ENCODE measurements at regions not wholly inside any gene's neighbourhood (a gene's known extent, or its start where the extent isn't known, plus 50 kb on each side); places are given as distances from the start of the nearest gene placed in this dataset.

- Histone ChIP-seq H3K9me3 (replicated peaks; ENCODE audit: control insufficient read depth, insufficient read depth, low read depth, low read length) (no peaks in the 10 kb centered on the region), H3K4me2 (ENCODE audit: insufficient read depth, low read length) (no peak overlapping the region), H2AFZ (ENCODE audit: low read depth, low read length) (no peak overlapping the region), H3K4me3 (no peak overlapping the region), H3K36me3 (ENCODE audit: control insufficient read depth, insufficient read depth, low read length) (no peaks in the 10 kb centered on the region), H3K27me3 (ENCODE audit: control insufficient read depth in 2 of 2, insufficient read depth in 2 of 2, low read length in 2 of 2) (no peaks in the 10 kb centered on the region; a peak in 1 of 5 replicates), H3K9ac (ENCODE audit: insufficient read depth in 1 of 2, low read depth in 2 of 2, low read length in 2 of 2) (no peak overlapping the region), H3K9me1 (ENCODE audit: control insufficient read depth, insufficient read depth, low read length) (no peaks in the 10 kb centered on the region), H3K27ac (ENCODE audit: extremely low read depth, low read depth, low read length) (no peak overlapping the region), H4K20me1 (replicated peaks; ENCODE audit: control insufficient read depth, insufficient read depth, low read length) (no peaks in the 10 kb centered on the region), H3K4me1 (replicated peaks in 1 of 2; ENCODE audit: control insufficient read depth in 2 of 2, insufficient read depth in 2 of 2, low read length in 2 of 2) (no peaks in the 10 kb centered on the region; a peak in 1 of 5 replicates), H3K79me2 (ENCODE audit: control insufficient read depth, insufficient read depth, low read length) (no peaks in the 10 kb centered on the region)
- DNase-seq (ENCODE audit: extremely low read depth in 1 of 4, low spot score in 3 of 4): no peak
- in situ Hi-C loops (cut with MboI): no loop called here
- no peak for FAIRE-seq
- BruUV-seq (replicated peaks): no TSS peak
- ATAC-seq: no peak
- intact Hi-C loops (cut with micrococcal nuclease): no loop called here
- WGBS (ENCODE audit: insufficient coverage, low coverage, missing lambda C conversion rate): 4% methylated on average over 2 of the region's 2 CpGs
- POLR2A ChIA-PET: no interaction called here
- CTCF ChIA-PET (ENCODE audit: low intra/inter-chr PET ratio): no interaction called here
- TF ChIP-seq FOSL1 (tag; conservative IDR thresholded peaks at IDR 0.05): no peak
- no peak for TF ChIP-seq ZBTB40 (IDR thresholded peaks at IDR 0.05)
- no peak for TF ChIP-seq ZBTB40 (CRISPR knock-in tag; IDR thresholded peaks at IDR 0.05)
- TF ChIP-seq HMG20B (CRISPR knock-in tag; IDR thresholded peaks at IDR 0.05): no peak
- TF ChIP-seq CXXC5 (CRISPR knock-in tag; IDR thresholded peaks at IDR 0.05): no peak
- TF ChIP-seq, protein P1, sequence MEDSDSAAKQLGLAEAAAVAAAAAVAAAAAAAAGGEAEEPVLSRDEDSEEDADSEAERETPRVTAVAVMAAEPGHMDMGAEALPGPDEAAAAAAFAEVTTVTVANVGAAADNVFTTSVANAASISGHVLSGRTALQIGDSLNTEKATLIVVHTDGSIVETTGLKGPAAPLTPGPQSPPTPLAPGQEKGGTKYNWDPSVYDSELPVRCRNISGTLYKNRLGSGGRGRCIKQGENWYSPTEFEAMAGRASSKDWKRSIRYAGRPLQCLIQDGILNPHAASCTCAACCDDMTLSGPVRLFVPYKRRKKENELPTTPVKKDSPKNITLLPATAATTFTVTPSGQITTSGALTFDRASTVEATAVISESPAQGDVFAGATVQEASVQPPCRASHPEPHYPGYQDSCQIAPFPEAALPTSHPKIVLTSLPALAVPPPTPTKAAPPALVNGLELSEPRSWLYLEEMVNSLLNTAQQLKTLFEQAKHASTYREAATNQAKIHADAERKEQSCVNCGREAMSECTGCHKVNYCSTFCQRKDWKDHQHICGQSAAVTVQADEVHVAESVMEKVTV (CRISPR knock-in tag; IDR thresholded peaks at IDR 0.05): no peak
- TF ChIP-seq HDAC8 (tag; IDR thresholded peaks at IDR 0.05): no peak
- no peak for TF ChIP-seq ZFPM2 (CRISPR knock-in tag; IDR thresholded peaks at IDR 0.05)
- TF ChIP-seq U2AF1 (optimal IDR thresholded peaks at IDR 0.05; ENCODE audit: low read depth, low read length): no peak
- no peak for TF ChIP-seq ZBTB43 (CRISPR knock-in tag; IDR thresholded peaks at IDR 0.05)
- no peak for TF ChIP-seq NCOA6 (IDR thresholded peaks at IDR 0.05)
- no peak for TF ChIP-seq BMI1 (IDR thresholded peaks at IDR 0.05; ENCODE audit: low read length)
Observed at GRCh38 chr12:75767957-75768356, 256.5 kb upstream of the KRR1 start.
